ENCODE measurements at regions not wholly inside any gene's neighbourhood (a gene's known extent, or its start where the extent isn't known, plus 50 kb on each side); places are given as distances from the start of the nearest gene placed in this dataset.
"Not testable (repeated sequence)": the region's sequence is repeated elsewhere in the genome, so short reads cannot be mapped to it uniquely, and the experiment has no call there.

DNA sequence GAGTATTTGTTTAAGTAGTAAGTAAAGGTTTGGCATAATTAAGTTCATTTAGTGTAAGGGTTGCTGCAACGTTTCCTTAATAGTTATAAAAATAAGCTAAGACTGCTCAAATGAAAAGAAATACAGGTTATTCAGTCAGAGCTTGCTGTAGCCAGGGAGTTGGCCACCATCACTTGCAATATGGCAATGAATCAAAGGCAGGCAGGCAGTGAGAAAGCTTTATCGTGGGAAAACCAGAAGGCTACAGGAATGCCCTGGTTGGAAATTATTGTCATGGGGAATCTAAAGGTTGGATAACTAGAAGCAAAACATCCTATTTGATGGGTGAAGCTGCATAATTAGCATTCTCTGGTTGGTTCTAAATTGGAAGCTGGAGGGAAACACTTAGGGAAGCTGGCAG is 1286.4 kb upstream of the CDH18 start:
- DNase-seq: not testable (repeated sequence)

DNA sequence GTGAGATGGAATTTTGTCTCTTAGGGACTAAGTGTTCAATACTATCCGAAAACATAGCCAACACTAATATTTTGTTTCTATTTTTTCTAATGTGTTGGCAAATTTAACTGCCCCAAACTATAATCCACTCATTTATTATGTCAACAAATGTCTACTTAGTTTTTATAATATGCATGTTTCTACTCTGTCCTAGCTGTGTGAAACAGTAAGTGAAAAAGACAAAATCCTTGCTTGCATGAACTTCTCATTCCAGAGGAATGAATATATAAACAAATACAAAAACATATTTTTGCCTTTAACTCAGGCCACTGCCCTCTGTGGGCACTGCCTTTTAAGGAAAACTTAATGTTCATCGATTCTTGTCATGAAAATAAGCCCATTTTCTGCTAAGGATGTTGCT is 1275.4 kb upstream of the CDH18 start:
- DNase-seq: no peak

DNA sequence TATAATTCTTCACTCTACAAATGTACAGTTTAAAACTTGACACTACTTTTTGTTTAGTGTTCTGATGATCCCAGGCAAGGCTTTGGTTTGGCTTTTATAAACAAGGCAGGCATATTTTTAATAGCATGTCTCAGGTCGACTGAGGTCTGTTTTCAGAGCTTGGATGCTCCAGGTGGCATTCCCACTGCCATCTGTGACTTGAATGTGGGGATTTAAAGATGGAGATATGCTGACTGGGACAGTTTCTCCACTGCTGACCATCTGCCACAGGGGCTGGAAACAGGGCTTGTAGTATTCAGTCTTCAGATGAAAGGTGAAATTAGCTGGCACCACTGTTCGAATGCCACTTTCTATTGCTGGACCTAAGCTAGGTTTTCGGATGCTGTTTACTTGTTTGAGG is 1266.2 kb upstream of the CDH18 start:
- DNase-seq: peak; percentile 98

DNA sequence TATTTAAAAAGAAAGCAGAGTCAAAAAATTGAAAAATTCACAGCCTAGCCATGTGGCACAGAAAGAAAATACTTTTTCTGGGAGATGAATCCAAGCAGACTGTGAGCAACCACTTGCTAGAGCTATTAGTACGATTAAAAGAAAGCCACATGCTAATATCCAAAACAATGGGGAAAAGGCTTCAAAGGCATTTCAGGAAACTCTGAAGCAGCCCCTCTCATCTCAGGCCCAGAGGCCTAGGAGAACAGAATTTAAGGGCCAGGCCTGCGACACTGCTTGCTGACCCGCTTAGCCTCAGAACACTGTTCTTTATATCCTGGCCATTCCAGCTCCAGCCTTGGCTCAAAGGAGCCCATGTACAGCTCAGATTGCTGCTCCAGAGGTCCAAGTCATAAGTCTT is 1257.0 kb upstream of the CDH18 start:
- no peak for DNase-seq

DNA sequence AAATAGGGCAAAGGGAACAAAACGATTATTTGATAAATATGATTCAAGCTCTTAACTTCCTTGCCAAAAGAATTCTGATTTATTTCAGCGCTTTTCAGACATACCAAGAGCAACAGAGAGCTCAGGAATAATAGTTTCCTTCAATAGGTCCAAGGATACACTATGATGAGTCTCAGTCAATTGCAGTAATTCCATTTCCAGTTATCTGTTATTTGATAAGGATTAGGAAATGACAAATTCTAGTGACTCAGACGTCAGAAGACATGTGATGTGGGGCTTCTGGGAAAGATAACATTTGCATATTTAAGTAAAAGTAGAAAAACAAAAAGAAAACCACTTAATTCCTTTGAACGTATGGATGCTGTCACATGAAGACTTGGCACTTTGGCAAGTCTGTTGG is 1250.8 kb upstream of the CDH18 start:
- DNase-seq: no peak

DNA sequence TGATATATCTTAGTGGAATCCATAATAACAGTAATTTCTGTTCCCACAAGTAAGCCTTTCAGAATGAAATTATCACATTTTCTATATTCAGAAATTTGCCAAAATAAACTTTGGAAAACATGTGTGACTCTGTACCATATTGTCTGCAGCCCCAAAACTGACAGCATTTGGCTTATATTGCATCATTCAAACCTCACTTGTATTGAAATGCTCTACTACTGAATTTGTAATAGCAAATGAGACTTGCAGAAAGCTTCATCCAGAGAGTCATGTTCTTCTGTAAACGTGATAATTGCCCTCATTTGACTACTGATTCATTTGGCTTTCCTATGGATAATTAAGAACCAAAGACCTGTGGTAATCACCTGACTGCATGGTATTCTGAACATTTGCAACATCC is 1249.5 kb upstream of the CDH18 start:
- no peak for DNase-seq

DNA sequence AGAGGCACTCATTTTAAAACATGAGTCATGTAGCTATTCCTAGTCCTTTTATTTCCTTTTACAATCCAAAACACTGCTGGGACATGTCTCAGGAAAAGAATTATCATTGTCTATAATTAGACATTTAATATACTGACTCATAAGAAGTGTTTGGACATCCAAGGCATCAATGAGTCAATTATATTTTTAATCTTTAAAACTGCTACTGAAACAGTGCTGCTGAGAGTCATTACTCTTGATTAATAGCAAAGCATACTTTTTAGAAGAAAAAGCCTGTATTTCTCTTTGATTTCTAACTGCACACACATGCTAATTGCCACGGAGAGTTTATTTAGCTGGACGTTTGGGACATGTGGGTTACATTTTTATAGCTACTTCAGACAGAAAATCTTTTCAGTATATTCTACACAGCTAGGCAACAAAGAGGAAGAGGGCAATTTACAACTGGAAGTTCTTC is 1249.0 kb upstream of the CDH18 start:
- no peak for DNase-seq

DNA sequence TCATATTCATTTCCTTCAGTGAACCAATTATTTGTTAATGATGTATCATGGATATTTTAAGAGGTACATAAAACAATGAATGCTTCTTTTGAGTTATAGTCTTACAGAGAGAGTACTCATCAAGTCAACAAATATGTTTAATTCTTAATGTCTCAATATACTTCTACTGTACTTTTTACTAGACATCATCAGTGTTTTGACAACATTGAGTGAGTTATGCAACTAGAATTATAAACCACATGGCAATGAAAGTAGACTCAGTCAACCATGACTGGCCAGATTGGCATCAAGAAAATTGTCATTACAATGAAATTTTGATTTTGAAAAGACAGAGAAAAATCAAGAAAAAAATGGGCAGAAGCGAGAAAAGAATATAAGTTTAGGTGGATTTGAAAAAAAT is 1248.1 kb upstream of the CDH18 start:
- DNase-seq: peak; percentile 15

DNA sequence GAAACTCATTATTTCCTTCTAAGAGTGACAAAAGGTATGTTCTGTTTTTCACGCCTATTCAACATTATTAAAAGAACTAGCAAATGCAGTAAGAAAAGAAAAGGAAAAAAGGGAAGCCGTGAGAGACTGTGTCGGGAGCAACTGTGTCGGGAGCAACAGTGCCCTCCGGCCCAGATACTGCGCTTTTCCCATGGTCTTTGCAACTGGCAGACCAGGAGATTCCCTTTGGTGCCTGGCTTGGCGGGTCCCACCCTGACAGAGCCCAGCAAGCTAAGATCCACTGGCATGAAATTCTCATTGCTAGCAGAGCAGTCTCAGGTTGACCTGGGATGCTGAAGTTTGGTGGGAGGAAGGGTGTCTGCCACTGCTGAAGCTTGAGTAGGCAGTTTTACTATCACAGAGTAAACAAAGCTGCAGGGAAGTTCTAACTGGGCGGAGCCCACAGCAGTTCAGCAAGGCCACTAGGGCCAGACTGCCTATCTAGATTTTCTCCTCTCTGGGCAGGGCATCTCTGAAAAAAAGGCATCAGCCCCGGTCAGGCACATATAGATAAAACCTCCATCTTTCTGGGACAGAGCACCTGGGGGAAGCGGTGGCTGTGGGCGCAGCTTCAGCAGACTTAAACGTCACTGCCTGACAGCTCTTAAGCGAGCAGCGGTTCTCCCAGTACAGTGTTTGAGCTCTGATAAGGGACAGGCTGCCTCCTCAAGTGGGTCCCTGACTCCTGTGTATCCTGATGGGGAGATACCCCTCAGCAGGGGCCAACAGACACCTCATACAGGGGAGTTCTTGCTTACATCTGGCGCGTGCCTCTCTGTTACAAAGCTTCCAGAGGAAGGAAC is 1237.4 kb upstream of the CDH18 start:
- no peak for DNase-seq

DNA sequence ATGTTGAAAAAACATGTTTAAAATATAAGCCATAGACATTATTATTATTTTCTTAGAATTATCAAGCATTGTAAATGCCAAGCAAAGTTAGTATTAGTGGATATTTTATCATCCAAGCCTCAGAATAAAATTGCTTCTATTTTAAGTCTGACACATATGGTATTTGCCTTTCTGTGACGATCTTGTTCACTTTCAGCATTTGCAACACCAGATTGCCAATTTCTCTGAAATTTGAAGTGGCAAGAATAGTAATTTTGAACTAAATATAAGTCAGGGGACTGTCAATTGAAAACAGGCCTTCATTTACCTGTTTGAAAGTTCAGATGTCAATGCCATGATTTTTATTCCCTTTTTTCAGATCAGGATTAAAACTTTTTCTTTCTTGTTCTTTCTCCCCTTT is 1233.6 kb upstream of the CDH18 start:
- no peak for DNase-seq

DNA sequence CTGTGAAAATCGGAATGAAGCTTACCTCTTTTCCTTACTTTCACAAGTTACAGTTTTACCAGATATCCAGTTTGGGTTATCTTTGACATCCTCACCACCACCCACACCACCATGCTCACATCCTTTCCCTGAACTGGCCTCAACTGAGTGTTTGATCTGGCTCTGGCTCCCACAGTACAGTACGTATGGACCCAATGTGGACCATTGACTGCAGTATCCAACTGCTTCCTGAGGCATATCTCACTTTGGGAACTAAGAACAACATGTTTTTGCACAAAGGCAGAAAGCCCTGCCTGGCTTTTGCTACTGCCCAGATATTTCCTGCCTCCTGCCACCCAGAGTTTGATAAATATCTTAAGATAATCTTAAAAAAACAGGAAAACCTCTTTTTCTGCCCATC is 1232.0 kb upstream of the CDH18 start:
- DNase-seq: no peak

DNA sequence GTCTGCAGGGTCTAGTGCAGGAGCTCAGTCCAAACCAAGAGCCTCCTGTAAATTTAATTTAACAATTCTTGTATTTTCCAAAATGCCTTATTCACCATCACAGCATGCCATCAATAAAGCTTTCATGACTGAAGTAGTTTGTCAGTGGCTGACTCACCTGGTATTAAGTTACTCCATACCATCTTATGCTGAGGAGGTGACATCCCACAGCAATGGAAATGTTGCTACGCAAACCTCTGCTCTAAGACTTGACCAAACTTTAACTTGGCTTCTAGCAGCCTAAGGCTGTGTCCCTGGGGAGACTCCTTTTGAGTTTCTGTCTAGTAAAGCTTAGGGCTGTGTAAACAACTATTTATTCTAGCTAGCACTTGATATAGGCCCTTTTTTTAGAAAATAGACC is 1231.3 kb upstream of the CDH18 start:
- peak; percentile 30 for DNase-seq

DNA sequence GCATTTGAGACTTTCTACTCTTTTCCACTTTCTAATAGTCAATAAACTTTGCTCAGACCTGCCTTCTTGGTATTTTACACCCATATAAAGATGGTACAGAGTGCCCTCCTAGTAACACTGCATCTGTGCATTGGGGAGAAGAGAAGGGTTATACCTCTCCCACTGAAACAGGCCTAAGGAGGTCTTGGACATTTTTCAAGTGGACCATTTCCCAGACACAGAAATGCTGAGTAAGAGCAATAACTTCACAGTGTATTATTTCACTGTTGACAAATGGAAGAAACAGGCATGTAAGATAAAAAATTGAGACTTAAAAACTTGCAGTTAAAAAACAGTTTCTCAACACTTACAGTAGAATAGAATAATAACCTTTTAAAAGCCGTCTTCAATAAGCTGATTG is 1224.0 kb upstream of the CDH18 start:
- no peak for DNase-seq

DNA sequence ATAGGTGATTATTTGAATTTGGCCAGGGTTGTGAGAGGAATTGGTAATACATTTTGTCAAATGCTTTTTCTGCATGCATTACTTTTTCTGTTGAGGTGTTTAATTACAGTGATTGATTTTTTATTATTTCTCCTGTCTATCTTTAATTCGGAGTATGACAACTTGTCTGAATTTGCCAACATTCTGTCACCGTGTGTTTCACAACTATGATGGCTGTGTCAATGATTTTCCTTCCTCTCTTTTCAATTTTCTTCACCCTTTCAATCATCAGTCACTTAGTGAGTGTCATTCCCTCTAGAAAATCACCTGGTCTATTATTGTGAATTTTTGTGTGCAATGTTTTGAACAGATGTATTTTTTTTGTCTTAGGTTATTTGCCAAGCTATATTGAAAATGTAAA is 1221.4 kb upstream of the CDH18 start:
- no peak for DNase-seq

DNA sequence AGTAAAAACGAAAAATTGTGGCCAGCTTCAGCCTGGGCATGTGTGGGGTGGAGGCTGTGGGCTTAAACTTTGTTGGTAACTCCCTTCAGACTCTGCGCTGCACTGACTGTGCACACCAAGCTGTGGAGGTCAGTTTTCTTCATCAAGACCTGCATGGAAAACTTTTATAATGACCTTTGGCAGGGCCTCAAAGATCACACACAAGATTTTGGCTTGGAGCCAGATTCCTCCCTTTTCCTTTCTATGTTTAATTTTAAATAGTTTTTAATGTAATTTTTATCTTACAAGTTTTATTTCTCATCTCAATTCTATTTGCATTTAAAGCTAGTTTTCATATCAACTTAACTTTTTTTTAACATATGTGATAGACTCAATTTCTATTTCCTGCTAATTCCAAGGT is 1211.1 kb upstream of the CDH18 start:
- DNase-seq: peak; percentile 9

DNA sequence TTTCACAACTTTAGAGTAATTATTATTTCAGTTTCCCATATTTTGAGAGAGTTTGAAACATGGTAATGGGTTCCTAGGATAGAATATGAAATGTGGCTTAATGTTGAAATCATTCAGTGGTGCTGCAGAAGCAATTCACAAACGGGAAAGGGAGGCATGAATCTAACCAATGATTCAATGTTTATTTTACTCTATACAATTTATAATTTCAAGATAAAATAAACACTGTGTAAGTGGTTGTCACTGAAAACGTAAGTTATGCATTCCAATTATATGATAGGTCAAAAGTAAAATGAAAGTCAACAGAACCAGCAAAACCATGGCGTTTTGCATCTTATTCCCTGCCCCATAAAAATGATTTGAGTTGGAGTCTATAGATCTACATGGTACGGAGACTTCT is 1207.1 kb upstream of the CDH18 start:
- DNase-seq: no peak

DNA sequence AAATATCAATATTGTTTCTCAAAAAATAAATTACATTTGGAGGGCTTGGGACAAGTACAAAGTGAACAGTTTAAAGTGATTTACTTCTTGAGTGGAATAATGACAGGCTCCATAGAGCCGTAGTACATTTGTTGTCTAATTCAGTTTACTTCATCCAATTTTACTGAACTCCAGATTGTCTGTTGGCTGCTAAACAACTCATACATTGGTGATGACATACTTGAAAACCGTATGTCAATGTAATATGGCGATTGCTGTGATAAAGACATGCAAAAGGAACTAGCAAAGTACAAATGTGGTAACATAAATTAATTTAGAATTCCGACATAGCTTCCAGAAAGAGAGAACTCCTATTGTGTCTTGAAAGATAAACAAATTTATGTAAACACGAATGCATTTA is 1197.5 kb upstream of the CDH18 start:
- no peak for DNase-seq

DNA sequence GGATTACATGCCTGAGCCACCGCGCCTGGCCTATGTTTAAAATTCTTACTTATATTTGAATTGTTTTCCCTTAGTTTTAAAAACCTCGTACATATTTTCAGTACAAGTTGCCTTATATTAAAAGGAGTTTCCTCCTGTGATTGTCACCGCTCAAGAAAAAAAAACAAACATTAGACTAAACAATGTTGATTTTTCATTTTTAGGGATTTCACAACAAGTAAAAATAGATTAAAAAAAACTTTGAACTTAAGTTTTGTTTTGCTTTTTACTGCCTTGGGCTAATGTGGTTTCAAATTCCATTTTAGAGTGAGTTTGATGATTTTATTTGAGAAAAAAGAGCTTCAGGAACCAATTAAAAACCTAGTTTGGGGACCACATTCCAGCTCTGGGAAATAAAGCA is 1196.6 kb upstream of the CDH18 start:
- DNase-seq: no peak

DNA sequence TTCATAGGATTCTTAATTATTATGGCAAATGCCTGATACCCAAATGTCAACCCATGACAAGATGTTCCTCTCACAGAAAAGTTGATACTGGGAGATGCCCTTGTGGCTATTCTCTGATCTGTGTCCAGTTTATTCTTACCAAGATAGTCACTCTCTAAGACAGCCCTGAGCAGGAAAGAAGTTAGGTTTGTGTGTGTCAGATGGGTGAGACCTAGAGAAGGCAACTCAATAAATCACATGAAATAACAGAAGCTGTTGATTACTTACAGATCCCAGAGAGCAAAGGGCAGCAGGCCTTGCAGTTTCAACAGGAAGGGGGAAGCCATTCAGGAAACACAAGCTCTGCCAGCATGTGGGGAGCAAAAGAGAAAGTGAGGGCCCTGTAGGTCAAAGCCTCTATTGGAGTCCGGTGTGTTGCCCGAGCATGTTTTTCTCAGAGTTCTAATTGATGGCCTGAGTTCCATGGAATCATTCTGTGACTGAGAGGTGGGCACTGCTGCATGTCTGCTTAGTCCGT is 1193.7 kb upstream of the CDH18 start:
- no peak for DNase-seq

DNA sequence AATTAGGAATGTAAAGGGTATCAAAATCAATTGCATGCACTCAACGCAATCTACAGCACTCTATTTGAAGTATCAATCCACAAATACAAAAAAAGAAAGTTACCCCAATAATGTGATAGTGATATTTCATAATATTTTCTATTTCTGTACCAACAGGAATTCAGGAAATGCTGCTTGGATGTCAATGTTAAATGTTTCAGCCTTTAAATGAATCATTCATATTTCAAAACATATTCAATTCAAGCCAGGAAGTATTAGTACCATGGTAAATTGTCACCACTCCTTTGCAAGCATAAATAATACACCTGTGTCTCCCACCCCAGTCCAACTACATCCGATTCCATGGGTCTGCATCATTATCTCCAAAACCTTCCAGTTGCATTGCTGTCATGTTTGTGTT is 1185.5 kb upstream of the CDH18 start:
- no peak for DNase-seq

DNA sequence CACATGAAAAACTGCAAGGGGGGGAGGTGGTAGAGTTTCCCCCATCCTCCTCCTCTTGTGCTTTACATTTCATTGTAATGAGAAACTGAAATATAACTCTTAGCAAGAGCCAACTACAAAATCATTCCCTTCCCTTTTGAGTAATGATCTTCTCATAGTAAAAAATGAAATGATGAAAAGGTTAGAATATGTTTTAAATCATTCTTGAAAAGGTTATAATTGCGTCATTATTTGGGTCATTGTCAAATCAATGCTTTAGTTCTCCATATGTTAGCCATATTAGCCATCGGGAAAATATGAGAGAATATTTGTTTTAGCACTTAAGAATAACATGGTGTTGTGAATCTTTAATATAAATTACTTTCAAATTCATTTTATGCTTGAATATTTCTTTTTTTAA is 1185.0 kb upstream of the CDH18 start:
- no peak for DNase-seq

DNA sequence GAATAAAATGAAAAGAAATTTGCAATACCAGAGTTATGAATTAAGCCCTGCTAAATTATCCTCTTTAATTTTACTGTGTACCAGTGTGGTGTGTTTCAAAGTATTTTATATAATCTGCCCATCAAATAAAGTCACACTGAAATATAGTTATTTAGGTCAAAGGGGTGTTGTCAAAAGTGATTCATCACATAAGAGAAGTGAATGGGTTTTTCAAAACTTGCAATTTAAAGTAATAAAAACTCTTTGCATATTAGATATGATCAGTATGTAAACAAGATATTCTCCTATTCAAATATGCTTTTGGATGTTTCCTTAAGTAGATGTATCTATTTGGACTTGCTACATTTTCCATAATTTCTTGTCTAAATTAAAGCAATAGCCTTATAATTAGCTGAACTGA is 1183.0 kb upstream of the CDH18 start:
- no peak for DNase-seq

DNA sequence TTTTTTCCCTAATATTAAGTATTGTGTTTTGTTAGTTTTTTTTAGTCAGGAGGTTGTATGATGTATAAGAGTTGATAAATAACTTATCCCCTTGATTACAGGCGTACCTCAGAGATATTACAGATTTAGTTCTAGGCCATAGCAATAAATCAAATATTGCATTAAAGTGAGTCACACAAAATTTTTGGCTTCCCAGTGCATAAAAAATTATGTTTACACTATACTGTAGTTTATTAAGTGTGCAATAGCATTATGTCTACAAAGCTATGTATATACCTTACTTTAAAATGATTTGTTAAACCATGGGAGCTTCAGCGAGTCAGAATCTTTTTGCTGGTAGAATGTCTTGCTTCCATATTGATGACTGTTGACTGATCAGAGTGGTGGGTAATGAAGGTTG is 1180.6 kb upstream of the CDH18 start:
- no peak for DNase-seq

DNA sequence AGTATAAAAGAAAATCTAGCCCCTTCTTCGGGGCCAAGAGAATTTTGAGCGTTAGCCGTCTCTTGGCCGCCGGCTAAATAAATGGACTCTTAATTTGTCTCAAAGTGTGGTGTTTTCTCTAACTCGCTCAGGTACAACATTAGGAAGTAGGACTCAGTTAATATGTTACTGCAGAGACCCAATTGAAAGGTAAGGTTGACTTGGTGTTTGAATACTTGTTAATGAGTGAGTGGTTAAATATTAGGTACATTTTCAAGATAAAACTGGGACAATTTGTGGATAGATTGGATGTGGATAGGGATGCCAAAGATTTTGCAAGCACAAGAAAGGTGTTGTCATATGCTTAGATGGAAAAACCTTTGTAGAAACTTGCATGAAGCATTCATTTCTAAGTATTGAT is 1177.3 kb upstream of the CDH18 start:
- DNase-seq: no peak

DNA sequence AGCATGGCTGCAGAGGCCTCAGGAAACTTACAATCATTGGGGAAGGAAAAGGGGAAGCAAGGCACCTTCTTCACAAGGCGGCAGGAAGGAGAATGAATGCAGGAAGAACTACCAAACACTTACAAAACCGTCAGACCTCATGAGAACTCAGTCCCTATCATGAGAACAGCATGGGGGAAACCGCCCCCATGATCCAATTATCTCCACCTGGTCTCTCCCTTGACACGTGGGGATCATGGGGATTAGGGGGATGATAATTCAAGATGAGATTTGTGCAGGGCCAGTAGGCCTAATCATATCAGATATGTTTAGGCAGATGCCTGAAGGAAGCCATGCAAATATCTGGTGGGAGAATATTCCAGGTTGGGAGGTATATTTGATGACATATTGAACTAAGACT is 1176.4 kb upstream of the CDH18 start:
- no peak for DNase-seq

Data from NCI-H2171 treated with DMSO at 0.1 percent for 48 hours (cell line).